BE2C (cell line): ENCODE measurements at regions not wholly inside any gene's neighbourhood (a gene's known extent, or its start where the extent isn't known, plus 50 kb on each side); places are given as distances from the start of the nearest gene placed in this dataset.
"Not testable (repeated sequence)": the region's sequence is repeated elsewhere in the genome, so short reads cannot be mapped to it uniquely, and the experiment has no call there.

ENCODE experiments used
- DNase-seq: peaks from one replicate; pipeline ENCODE4 v3.0.0-alpha.2; 2020
- H3K27me3 ChIP-seq: fragments of 250-450 bp; sonication (Bioruptor Pico); 2 replicates; pipeline ENCODE4 v1.5.1; 2020; ENCODE audit warnings: mild to moderate bottlenecking
- H3K36me3 ChIP-seq: fragments of 250-450 bp; sonication (Bioruptor Pico); 2 replicates; pipeline ENCODE4 v1.5.1; 2020; ENCODE audit warnings: mild to moderate bottlenecking
- H3K4me1 ChIP-seq: fragments of 250-450 bp; sonication (Bioruptor Pico); 2 replicates; pipeline ENCODE4 v1.5.1; 2020
- H3K4me3 ChIP-seq: 2 replicates; pipeline ENCODE4 v1.5.1; 2011; ENCODE audit warnings: low read depth, low read length
- H3K9me3 ChIP-seq: fragments of 250-450 bp; sonication (Bioruptor Pico); 2 replicates; pipeline ENCODE4 v1.5.1; 2020

- H3K4me3 ChIP-seq = peak overlapping the region; percentile 58
- H3K36me3 ChIP-seq, H3K9me3 ChIP-seq, H3K27me3 ChIP-seq, H3K4me1 ChIP-seq, DNase-seq: not testable (repeated sequence)
Observed at GRCh38 chr4:3956165-3956867, 190.1 kb downstream of the ADRA2C start.

DNA sequence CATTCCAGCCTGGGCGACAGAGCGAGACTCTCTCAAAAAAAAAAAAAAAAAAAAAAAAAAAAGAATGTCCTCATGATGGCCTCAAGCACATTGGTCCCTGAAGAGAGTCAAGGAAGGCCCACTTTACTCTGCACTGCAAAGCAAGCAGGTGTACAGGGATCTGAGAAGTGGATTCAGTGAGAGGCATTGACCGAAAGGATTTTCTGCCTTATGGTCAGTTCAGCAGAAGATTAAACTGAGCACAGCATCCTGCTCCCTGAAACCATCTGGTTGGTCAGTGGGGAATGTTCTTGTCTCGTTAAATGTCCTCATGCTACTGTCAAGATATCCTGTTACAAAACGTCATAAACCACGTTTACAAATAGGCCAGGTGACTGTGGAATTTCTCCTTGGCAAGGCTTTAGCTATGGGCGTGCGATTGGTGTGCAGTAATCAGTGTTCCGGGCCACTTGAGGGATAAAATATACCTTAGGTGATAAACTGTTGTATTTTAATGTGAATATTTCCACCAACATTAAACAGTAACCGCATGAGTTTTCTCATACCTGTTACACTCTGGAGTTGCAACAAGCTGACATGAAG is 195.0 kb downstream of the ADRA2C start:
- DNase-seq, H3K4me3 ChIP-seq, H3K27me3 ChIP-seq, H3K4me1 ChIP-seq, H3K9me3 ChIP-seq, H3K36me3 ChIP-seq: not testable (repeated sequence)

DNA sequence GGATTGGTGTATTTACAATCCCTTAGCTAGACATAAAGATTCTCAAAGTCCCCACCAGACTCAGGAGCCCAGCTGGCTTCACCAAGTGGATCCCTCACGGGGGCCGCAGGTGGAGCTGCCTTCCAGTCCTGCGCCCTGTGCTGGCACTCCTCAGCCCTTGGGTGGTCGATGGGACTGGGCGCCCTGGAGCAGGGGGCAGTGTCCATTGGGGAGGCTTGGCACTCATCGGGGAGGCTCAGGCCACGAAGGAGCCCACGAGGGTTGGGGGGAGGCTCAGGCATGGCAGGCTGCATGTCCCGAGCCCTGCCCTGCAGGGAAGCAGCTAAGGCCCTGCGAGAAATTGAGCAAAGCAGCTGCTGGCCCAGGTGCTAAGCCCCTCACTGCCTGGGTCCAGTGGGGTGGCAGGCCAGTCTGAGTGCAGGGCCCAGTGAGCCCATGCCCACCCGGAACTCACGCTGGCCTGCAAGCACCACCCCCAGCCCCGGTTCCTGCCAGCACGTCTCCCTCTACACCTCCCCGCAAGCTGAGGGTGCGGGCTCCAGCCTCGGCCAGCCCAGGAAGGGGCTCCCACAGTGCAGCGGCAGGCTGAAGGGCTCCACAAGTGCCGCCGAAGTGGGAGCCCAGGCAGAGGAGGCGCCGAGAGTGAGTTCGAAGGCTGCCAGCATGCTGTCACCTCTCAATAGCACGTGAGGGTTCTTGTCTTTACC is 198.5 kb downstream of the ADRA2C start:
- H3K27me3 ChIP-seq, H3K9me3 ChIP-seq, H3K4me1 ChIP-seq, H3K4me3 ChIP-seq, DNase-seq, H3K36me3 ChIP-seq: not testable (repeated sequence)

DNA sequence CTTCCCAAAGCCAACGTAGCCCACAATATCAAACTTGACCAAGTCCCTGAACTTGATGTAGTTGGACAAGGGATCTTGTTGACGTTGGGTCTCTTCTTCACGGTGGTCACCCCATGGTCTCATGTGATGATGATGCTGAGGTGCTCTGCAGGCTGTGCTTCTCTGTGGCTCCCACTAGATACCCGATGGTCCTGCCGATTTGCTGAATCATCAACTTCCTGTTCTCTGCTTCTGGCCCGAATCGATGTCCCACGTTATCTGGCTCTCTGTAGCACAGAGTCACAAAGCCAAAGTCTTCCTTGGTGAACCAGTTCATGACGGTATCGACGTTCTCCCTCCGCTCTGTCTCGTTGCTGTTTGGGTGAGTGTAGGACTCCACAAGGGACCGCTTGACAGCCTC is 201.0 kb downstream of the ADRA2C start:
- H3K4me3 ChIP-seq, H3K36me3 ChIP-seq, H3K9me3 ChIP-seq, H3K4me1 ChIP-seq, H3K27me3 ChIP-seq, DNase-seq: not testable (repeated sequence)

GRCh38 chr4:3972626-3973025 is 206.4 kb downstream of the ADRA2C start:
- not testable (repeated sequence) for H3K4me3 ChIP-seq, H3K27me3 ChIP-seq, H3K9me3 ChIP-seq, H3K4me1 ChIP-seq, H3K36me3 ChIP-seq, DNase-seq

GRCh38 chr4:3973581-3974200 is 207.5 kb downstream of the ADRA2C start:
- H3K27me3 ChIP-seq, H3K36me3 ChIP-seq, H3K9me3 ChIP-seq, H3K4me1 ChIP-seq: not testable (repeated sequence)
- 0 out of 2 replicates have a peak overlapping the region, but pooled peaks have one; percentile 14 for H3K4me3 ChIP-seq
- DNase-seq = peak; percentile 38

DNA sequence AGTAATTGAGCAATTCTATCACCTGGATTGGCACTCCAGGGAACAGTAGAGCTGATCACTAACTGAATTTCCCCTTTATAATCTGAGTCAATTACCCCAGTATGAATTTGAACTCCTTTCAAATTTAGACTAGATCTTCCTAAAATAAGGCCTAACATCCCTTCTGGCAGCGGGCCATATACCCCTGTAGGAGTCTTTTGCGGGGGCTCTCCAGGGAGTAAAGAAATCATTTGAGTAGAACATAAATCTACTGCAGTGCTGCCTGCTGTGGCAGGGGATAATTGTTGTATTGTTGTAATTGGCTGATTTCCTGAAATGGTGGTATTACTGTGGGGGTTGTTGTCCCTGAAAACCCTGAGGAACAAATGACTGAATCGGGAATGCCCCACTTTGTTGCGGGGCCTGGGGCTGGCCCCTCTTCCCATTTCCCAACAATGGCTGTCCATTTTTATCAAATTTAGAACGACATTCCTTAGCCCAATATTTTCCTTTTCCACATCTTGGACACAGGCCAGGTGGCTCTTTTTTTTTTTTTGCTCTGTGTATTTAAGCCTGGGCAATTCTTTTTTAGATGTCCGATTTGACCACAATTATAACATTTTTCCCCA is 217.4 kb downstream of the ADRA2C start:
- not testable (repeated sequence) for H3K36me3 ChIP-seq, H3K4me3 ChIP-seq, H3K4me1 ChIP-seq, H3K9me3 ChIP-seq, H3K27me3 ChIP-seq
- DNase-seq = peak; percentile 16

DNA sequence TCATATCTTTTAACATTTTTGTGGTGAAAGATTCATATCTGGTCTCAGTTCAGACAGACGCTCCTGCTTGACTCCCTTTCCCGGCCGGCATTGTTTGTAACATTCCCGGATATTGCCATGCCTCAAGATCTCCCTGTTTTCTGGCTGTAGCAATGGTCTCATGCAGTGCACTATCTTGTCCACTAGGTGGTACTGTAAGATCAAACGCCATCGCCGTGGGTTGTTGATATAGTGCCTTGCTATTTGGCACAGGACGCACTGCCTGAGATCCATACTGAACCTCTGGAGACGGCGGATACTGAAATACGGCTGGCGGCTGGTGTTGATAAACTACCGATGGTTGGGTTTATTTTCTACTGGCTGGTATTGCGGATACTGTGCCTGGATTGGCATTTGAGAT is 218.6 kb downstream of the ADRA2C start:
- H3K4me1 ChIP-seq, DNase-seq, H3K36me3 ChIP-seq, H3K9me3 ChIP-seq, H3K4me3 ChIP-seq, H3K27me3 ChIP-seq: not testable (repeated sequence)

GRCh38 chr4:3986412-3986811 is 220.2 kb downstream of the ADRA2C start:
- DNase-seq, H3K4me1 ChIP-seq, H3K9me3 ChIP-seq, H3K4me3 ChIP-seq, H3K36me3 ChIP-seq, H3K27me3 ChIP-seq: not testable (repeated sequence)

DNA sequence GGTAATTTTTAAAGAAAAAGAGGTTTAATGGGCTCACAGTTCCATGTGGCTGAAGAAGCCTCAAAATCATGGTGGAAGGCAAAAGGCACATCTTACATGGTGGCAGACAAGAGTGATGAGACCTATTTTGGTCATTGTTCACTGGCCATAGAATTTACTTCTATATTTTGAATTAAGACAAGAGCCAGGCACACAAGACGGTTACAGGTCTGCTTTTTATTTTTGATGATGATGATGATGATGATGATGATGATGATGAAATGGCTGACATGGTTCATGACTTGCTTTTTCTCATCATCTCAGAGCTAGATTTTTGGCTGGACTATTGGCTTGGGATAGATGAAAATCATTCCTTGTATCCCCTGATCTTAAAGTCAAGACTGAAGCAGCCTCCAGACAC is 229.3 kb downstream of the OTOP1 start:
- H3K4me1 ChIP-seq, DNase-seq, H3K36me3 ChIP-seq, H3K9me3 ChIP-seq, H3K4me3 ChIP-seq, H3K27me3 ChIP-seq: not testable (repeated sequence)

DNA sequence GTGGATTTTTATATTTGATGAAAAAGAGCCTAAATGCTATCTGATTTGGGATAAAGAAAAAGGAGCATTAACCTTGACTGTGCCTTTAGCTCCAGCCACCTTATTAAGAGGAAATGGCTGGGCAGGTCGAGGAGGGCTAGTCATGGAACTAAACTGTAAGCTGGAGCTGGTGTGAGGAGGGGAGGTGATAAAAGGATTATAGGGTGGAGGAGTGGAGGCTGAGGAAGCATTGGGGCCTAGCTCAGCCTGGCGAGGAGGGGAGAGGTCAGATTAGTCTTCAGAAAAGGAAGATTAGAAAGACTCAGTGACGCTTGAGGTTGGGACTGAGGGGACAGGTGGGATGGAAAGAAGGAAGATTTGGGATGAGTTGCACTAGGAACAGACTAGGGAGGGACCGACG is 222.7 kb downstream of the OTOP1 start:
- not testable (repeated sequence) for H3K27me3 ChIP-seq, H3K9me3 ChIP-seq, H3K4me1 ChIP-seq, H3K36me3 ChIP-seq, H3K4me3 ChIP-seq, DNase-seq

- H3K27me3 ChIP-seq, H3K9me3 ChIP-seq, H3K4me3 ChIP-seq: not testable (repeated sequence)
Observed at GRCh38 chr4:4004702-4005101, 222.0 kb downstream of the OTOP1 start.

DNA sequence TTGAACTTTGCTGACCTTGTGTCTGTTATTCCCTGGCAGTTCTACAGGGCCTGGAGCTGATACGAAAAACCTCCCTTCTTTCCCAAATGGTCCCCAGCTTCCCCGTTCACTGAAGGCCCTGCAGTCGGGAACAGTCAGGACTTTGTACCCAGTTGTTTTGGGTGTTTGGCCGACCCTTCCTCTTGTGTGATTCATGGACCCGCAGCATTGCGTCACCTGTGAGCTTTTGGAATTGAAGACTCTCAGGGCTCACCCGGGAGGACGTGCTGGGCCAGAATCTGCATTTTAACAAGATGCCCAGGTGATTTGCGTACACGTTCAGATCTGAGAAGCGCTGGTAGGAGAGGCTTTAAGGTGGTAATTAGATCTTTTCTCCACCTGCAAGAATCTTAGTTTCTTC is 220.4 kb downstream of the OTOP1 start:
- DNase-seq, H3K27me3 ChIP-seq, H3K9me3 ChIP-seq, H3K4me3 ChIP-seq, H3K36me3 ChIP-seq, H3K4me1 ChIP-seq: not testable (repeated sequence)

More at GRCh38 chr4:4004702-4005101, 222.0 kb downstream of the OTOP1 start:
- DNase-seq, H3K36me3 ChIP-seq, H3K4me1 ChIP-seq: not testable (repeated sequence)

DNA sequence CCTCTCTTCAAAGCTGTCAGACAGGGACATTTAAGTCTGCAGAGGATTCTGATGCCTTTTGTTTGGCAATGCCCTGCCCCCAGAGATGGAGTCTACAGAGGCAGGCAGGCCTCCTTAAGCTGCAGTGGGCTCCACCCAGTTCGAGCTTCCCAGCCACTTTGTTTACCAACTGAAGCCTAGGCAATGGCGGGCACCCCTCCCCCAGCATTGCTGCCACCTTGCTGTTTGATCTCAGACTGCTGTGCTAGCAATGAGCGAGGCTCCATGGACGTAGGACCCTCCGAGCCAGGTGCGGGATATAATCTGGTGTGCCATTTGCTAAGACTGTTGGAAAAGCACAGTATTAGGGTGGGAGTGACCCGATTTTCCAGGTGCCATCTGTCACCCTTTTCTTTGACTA is 207.7 kb downstream of the OTOP1 start:
- H3K4me3 ChIP-seq, H3K36me3 ChIP-seq, H3K4me1 ChIP-seq, DNase-seq, H3K9me3 ChIP-seq: not testable (repeated sequence)
- peaks cover 16% of the 10 kb centered on the region; the same call in 1 of the 2 replicates for H3K27me3 ChIP-seq

DNA sequence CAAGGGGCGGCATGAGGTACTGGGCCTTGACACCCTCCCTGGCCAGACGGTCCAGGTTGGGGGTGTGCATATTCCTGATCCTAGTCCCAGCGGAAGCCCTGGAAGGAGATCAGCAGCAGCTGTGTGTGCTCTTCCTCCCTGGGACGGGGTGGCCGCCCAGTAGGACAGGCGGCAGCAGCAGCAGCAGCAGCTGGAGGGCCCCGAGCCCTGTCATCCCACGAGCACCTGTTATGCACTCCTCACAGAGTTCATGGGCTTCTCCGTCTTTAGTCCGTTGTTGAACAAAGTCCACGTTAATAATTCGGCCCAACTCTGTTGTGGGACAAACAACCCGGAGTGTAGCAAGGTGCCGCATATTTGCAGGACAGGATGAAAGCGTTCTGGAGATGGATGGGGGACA is 205.6 kb downstream of the OTOP1 start:
- H3K27me3 ChIP-seq = peaks cover 16% of the 10 kb centered on the region; the same call in 1 of the 2 replicates
- not testable (repeated sequence) for DNase-seq, H3K9me3 ChIP-seq, H3K4me1 ChIP-seq, H3K4me3 ChIP-seq, H3K36me3 ChIP-seq

GRCh38 chr4:4026708-4027107 is 200.0 kb downstream of the OTOP1 start:
- H3K4me1 ChIP-seq, H3K9me3 ChIP-seq, H3K36me3 ChIP-seq, H3K4me3 ChIP-seq, H3K27me3 ChIP-seq: not testable (repeated sequence)
- DNase-seq = peak; percentile 67
